NCI-H82 (cell line): ENCODE measurements at regions not wholly inside any gene's neighbourhood (a gene's known extent, or its start where the extent isn't known, plus 50 kb on each side); places are given as distances from the start of the nearest gene placed in this dataset.
"Not testable (repeated sequence)": the region's sequence is repeated elsewhere in the genome, so short reads cannot be mapped to it uniquely, and the experiment has no call there.

Experiments
- DNase-seq: peaks from one replicate; lab custom pipeline; 2025; lab: John Stamatoyannopoulos, UW

- DNase-seq = not testable (repeated sequence)
Observed at GRCh38 chr14:36411951-36412350, 91.5 kb upstream of the MBIP start.

GRCh38 chr14:36408388-36408787, 88.0 kb upstream of the MBIP start:
- DNase-seq = no peak

- DNase-seq = no peak
Observed at GRCh38 chr14:36405589-36406274, 85.3 kb upstream of the MBIP start.

- DNase-seq = no peak
Observed at GRCh38 chr14:36402867-36403266, 82.4 kb upstream of the MBIP start.

- DNase-seq = no peak
Observed at GRCh38 chr14:36398463-36399291, 78.2 kb upstream of the MBIP start.

GRCh38 chr14:36397357-36397756, 76.9 kb upstream of the MBIP start:
- no peak for DNase-seq

- no peak for DNase-seq
Observed at GRCh38 chr14:36396798-36397197, 76.4 kb upstream of the MBIP start.

- no peak for DNase-seq
Observed at GRCh38 chr14:36394593-36394992, 74.2 kb upstream of the MBIP start.

GRCh38 chr14:36390718-36391117, 70.3 kb upstream of the MBIP start:
- DNase-seq = no peak

- DNase-seq = no peak
Observed at GRCh38 chr14:36383767-36384431, 63.5 kb upstream of the MBIP start.

GRCh38 chr14:36373982-36374673, 53.7 kb upstream of the MBIP start:
- DNase-seq = peak; percentile 85
